Breast epithelium (tissue), 3 donors: ENCODE measurements at regions not wholly inside any gene's neighbourhood (a gene's known extent, or its start where the extent isn't known, plus 50 kb on each side); places are given as distances from the start of the nearest gene placed in this dataset.

Experiments
- POLR2AphosphoS5 ChIP-seq, 3 donors: sonication (generic); formaldehyde crosslinking; IDR thresholded peaks; one replicate each; pipeline ENCODE4 v1.6.1; 2017; ENCODE audit warnings: antibody characterized with exemption in 3 of 3
- TF ChIP-seq, protein P1 (sequence below), 3 donors: fragments of 450-650 bp; IDR thresholded peaks; one replicate each; pipeline ENCODE4 v1.5.1; 2016 to 2017; ENCODE audit warnings: antibody characterized with exemption in 3 of 3, mild to moderate bottlenecking in 3 of 3, moderate library complexity in 3 of 3

DNA sequence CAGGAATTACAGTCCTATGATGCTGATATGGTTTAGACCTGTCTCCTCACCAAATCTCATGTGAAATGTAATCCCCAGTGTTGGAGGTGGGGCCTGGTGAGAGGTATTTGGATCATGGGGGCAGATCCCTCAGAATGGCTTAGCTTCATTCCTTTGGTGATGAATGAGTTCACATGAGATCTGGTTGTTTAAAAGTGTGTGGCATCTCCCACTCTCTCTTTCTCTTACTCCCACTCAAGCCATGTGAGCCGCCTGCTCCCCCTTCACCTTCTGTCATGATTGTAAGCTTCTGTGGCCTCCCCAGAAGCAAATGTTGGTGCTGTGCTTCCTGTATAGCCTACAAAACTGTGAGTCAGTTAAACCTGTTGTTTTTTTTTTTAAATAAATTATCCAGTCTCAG lies 89.4 kb upstream of the ARHGAP5 start:
- TF ChIP-seq, protein P1, sequence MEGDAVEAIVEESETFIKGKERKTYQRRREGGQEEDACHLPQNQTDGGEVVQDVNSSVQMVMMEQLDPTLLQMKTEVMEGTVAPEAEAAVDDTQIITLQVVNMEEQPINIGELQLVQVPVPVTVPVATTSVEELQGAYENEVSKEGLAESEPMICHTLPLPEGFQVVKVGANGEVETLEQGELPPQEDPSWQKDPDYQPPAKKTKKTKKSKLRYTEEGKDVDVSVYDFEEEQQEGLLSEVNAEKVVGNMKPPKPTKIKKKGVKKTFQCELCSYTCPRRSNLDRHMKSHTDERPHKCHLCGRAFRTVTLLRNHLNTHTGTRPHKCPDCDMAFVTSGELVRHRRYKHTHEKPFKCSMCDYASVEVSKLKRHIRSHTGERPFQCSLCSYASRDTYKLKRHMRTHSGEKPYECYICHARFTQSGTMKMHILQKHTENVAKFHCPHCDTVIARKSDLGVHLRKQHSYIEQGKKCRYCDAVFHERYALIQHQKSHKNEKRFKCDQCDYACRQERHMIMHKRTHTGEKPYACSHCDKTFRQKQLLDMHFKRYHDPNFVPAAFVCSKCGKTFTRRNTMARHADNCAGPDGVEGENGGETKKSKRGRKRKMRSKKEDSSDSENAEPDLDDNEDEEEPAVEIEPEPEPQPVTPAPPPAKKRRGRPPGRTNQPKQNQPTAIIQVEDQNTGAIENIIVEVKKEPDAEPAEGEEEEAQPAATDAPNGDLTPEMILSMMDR (IDR thresholded peaks at IDR 0.05) = no peak
- TF ChIP-seq POLR2AphosphoS5 (IDR thresholded peaks at IDR 0.05) = no peak
